PC-3 (cell line): ENCODE measurements at regions not wholly inside any gene's neighbourhood (a gene's known extent, or its start where the extent isn't known, plus 50 kb on each side); places are given as distances from the start of the nearest gene placed in this dataset.

Experiments used
- EZH2 ChIP-seq: fragments of 300-600 bp; sonication (generic); IDR thresholded peaks from one replicate; pipeline ENCODE4 v1.6.1; 2017; ENCODE audit warnings: antibody characterized with exemption, mild to moderate bottlenecking, low read length; ENCODE audit not compliant: unreplicated experiment
- TF ChIP-seq, protein P1 (sequence below): fragments of 300-600 bp; sonication (generic); conservative IDR thresholded peaks from 2 replicates; pipeline ENCODE4 v1.5.1; 2017; ENCODE audit warnings: antibody characterized with exemption, low read depth, mild to moderate bottlenecking, low read length

DNA sequence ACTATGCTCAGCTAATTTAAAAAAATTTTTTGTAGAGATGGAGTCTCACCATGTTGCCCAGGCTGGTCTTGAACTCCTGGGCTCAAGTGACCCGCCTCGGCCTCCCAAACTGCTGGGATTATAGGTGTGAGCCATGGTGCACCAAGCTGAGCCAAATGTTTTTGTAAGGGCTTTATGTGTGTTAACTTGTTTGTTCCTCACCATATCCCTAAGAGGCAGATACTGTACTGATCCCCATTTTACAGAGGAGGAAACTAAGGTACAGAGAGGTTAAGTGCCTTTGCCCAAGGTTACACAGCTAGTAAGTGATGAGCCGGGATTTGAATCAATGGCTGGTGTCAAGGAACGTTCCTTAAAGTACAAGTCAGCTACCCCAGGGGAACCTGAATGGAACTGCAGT lies 85.3 kb upstream of the KLF7 start:
- TF ChIP-seq, protein P1, sequence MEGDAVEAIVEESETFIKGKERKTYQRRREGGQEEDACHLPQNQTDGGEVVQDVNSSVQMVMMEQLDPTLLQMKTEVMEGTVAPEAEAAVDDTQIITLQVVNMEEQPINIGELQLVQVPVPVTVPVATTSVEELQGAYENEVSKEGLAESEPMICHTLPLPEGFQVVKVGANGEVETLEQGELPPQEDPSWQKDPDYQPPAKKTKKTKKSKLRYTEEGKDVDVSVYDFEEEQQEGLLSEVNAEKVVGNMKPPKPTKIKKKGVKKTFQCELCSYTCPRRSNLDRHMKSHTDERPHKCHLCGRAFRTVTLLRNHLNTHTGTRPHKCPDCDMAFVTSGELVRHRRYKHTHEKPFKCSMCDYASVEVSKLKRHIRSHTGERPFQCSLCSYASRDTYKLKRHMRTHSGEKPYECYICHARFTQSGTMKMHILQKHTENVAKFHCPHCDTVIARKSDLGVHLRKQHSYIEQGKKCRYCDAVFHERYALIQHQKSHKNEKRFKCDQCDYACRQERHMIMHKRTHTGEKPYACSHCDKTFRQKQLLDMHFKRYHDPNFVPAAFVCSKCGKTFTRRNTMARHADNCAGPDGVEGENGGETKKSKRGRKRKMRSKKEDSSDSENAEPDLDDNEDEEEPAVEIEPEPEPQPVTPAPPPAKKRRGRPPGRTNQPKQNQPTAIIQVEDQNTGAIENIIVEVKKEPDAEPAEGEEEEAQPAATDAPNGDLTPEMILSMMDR: no peak
- TF ChIP-seq EZH2: no peak
